Gastrocnemius medialis (tissue), 4 donors: ENCODE measurements at regions not wholly inside any gene's neighbourhood (a gene's known extent, or its start where the extent isn't known, plus 50 kb on each side); places are given as distances from the start of the nearest gene placed in this dataset.

Experiments
- ATAC-seq, 2 donors: fragments of 150-250 bp; one replicate each; pipeline ENCODE4 v1.9.1; 2016
- DNase-seq, 2 donors: peaks; one replicate each; pipeline ENCODE4 v3.0.0-alpha.2; 2019
- H3K27ac ChIP-seq, 4 donors: fragments of 200-600 bp; sonication (generic); 1 replicate in 1 of 4; 2 replicates in 3 of 4; pipeline ENCODE4 v1.5.1; 2016 to 2018; ENCODE audit warnings: mild to moderate bottlenecking in 2 of 4, moderate library complexity in 1 of 4
- H3K27me3 ChIP-seq, 3 donors: fragments of 200-600 bp; sonication (generic) in 2 of 3; 1 replicate in 1 of 3; 2 replicates in 2 of 3; pipeline versions ENCODE4 v1.5.1 to v1.6.0; 2016 to 2019; ENCODE audit warnings: mild to moderate bottlenecking in 1 of 3, moderate library complexity in 1 of 3
- H3K36me3 ChIP-seq, 2 donors: fragments of 200-600 bp; sonication (generic) in 1 of 2; one replicate each; pipeline ENCODE4 v1.5.1; 2017 to 2018
- H3K4me1 ChIP-seq, 2 donors: fragments of 200-600 bp; sonication (generic) in 1 of 2; one replicate each; pipeline ENCODE4 v1.5.1; 2016 to 2017; ENCODE audit warnings: mild to moderate bottlenecking in 2 of 2
- H3K4me3 ChIP-seq, 4 donors: fragments of 200-600 bp; sonication (generic) in 3 of 4; 1 replicate in 1 of 4; 2 replicates in 3 of 4; pipeline ENCODE4 v1.5.1; 2016 to 2019; ENCODE audit warnings: mild to moderate bottlenecking in 2 of 4
- H3K9me3 ChIP-seq, 3 donors: fragments of 200-600 bp; sonication (generic) in 2 of 3; 1 replicate in 1 of 3; 2 replicates in 2 of 3; pipeline ENCODE4 v1.5.1; 2016 to 2019
- POLR2A ChIP-seq, 2 donors: fragments of 450-650 bp; IDR thresholded peaks; one replicate each; pipeline ENCODE4 v1.6.1; 2017; ENCODE audit warnings: antibody characterized with exemption in 2 of 2, mild to moderate bottlenecking in 2 of 2, moderate library complexity in 2 of 2
- in situ Hi-C, 4 donors: fragments of 200-750 bp; cut with MboI; loops; one replicate each; pipeline versions ENCODE4 v1.15.0 to v1.8.0; 2017; ENCODE audit warnings: low sequenced_read_pairs in 4 of 4
- intact Hi-C: fragments of 100-400 bp; cut with DNase I; formaldehyde crosslinking; loops from one replicate; pipeline ENCODE4 v1.15.1; 2023; ENCODE audit warnings: low total_unique reads
- TF ChIP-seq, protein P1 (sequence below), 5 experiments: fragments of 450-650 bp in 3 of 5; fragments of 200-600 bp in 2 of 5; sonication (generic) in 2 of 5; IDR thresholded peaks in 4 of 5; conservative IDR thresholded peaks in 1 of 5; 1 replicate in 4 of 5; 2 replicates in 1 of 5; pipeline ENCODE4 v1.5.1; 2016 to 2019; ENCODE audit warnings: antibody characterized with exemption in 5 of 5, mild to moderate bottlenecking in 3 of 5, moderate library complexity in 3 of 5

- Histone ChIP-seq H3K27me3 (no peaks in the 10 kb centered on the region), H3K9me3 (no peaks in the 10 kb centered on the region), H3K4me3 (no peak overlapping the region), H3K4me1 (peaks cover 0 to 2% of the 10 kb centered on the region in 2 donors), H3K36me3 (no peaks in the 10 kb centered on the region), H3K27ac (no peak overlapping the region)
- DNase-seq = no peak
- no peak for ATAC-seq
- TF ChIP-seq POLR2A (IDR thresholded peaks at IDR 0.05) = no peak
- TF ChIP-seq, protein P1, sequence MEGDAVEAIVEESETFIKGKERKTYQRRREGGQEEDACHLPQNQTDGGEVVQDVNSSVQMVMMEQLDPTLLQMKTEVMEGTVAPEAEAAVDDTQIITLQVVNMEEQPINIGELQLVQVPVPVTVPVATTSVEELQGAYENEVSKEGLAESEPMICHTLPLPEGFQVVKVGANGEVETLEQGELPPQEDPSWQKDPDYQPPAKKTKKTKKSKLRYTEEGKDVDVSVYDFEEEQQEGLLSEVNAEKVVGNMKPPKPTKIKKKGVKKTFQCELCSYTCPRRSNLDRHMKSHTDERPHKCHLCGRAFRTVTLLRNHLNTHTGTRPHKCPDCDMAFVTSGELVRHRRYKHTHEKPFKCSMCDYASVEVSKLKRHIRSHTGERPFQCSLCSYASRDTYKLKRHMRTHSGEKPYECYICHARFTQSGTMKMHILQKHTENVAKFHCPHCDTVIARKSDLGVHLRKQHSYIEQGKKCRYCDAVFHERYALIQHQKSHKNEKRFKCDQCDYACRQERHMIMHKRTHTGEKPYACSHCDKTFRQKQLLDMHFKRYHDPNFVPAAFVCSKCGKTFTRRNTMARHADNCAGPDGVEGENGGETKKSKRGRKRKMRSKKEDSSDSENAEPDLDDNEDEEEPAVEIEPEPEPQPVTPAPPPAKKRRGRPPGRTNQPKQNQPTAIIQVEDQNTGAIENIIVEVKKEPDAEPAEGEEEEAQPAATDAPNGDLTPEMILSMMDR (IDR thresholded peaks at IDR 0.05 in 4 of 5, conservative IDR thresholded peaks at IDR 0.05 in 1 of 5) = no peak
- intact Hi-C loops (no loop called here), in situ Hi-C loops (no loop called here)
These were observed 182.2 kb downstream of the PALM2AKAP2 start for GRCh38 chr9:109962215-109962614.

DNA sequence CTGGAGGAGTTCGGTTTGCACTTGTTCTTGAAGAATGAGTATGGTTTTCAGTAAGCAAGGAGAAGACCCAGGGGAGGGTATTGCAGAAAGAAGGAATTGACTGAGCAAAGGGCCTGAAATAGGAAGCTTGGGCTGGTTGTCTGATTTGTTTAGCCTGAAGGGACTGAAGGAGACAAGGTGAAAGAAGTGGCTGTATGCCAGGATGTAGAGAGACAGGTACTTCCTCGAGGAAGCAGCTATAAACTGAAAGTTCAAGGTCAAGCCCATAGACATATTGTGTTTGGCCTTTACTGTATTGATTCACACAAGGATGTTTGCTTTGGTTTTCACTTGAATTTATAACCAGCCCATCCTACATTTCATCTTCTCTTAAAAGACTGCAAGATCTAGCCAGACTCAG lies 183.1 kb downstream of the PALM2AKAP2 start:
- ATAC-seq (no peak), DNase-seq (no peak)
- Histone ChIP-seq H3K27me3 (no peaks in the 10 kb centered on the region), H3K4me3 (no peak overlapping the region), H3K4me1 (peaks cover 0 to 5% of the 10 kb centered on the region in 2 donors), H3K9me3 (no peaks in the 10 kb centered on the region), H3K36me3 (no peaks in the 10 kb centered on the region), H3K27ac (no peak overlapping the region)
- intact Hi-C loops = no loop called here
- in situ Hi-C loops = no loop called here
- TF ChIP-seq POLR2A (IDR thresholded peaks at IDR 0.05) = no peak
- TF ChIP-seq, protein P1 (IDR thresholded peaks at IDR 0.05 in 4 of 5, conservative IDR thresholded peaks at IDR 0.05 in 1 of 5) = no peak

- DNase-seq = no peak
- H3K36me3 ChIP-seq = no peaks in the 10 kb centered on the region
- intact Hi-C loops (no loop called here), in situ Hi-C loops (no loop called here)
- H3K27me3 ChIP-seq = no peaks in the 10 kb centered on the region
- no peak for TF ChIP-seq POLR2A (IDR thresholded peaks at IDR 0.05)
- TF ChIP-seq, protein P1 (IDR thresholded peaks at IDR 0.05 in 4 of 5, conservative IDR thresholded peaks at IDR 0.05 in 1 of 5) = no peak
- ATAC-seq = no peak
- no peak overlapping the region for H3K27ac ChIP-seq
- no peaks in the 10 kb centered on the region for H3K9me3 ChIP-seq
- H3K4me1 ChIP-seq = peaks cover 4 to 11% of the 10 kb centered on the region in 2 donors
- H3K4me3 ChIP-seq = no peak overlapping the region
These were observed 186.8 kb downstream of the PALM2AKAP2 start for GRCh38 chr9:109966643-109967368.

DNA sequence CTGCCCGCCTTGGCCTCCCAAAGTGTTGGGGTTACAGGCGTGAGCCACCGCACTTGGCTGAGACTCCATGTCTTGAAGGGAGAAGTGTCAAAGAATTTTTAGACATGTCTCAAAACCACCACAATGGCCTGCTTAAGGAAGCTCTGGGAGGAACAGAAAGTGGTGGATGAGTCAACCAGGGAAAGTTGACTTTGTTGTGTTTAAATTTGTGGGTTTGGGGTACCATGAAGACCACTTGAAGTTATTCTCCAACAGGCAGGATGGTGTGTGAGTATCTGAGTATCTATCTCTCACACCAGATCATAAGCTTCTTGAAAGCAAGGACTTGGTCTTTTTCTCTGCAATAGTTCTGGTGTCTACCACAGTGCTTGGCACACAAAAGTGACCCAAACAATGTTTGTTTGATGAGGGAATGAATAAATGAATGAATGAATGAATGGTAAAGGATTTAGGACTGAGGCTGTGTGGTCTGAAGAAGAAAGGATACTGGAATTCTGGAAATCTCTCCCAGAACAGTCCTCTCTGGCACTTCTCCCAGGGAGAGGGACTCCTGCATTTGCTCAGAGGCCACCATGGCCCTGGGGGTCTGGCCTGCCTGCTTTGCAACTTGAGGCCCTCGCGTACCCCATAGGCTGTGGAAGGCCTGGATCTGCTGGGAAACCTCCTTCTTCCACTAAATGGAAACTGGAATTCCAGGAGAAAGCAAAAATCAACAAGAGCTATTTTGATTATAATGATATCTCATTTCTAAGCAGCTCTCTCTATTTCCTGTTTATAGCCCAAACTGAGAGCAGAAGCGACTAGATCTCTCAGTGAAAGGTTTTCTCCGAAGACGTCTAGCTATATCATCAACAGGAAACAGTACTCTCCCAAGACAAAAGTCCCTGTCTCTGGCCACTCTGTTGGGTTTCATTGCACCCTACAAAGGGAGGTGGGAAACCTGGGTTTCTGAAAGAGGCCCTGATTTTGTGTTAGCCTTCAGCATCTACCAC lies 187.9 kb downstream of the PALM2AKAP2 start:
- Histone ChIP-seq H3K36me3 (no peaks in the 10 kb centered on the region), H3K9me3 (no peaks in the 10 kb centered on the region), H3K4me1 (peaks cover 4 to 11% of the 10 kb centered on the region in 2 donors), H3K4me3 (no peak overlapping the region), H3K27ac (peak overlapping the region; percentile 4 to 40 (median 32)), H3K27me3 (no peaks in the 10 kb centered on the region)
- in situ Hi-C loops = no loop called here
- no peak for ATAC-seq
- intact Hi-C loops = no loop called here
- TF ChIP-seq, protein P1 (IDR thresholded peaks at IDR 0.05 in 4 of 5, conservative IDR thresholded peaks at IDR 0.05 in 1 of 5) = no peak
- TF ChIP-seq POLR2A (IDR thresholded peaks at IDR 0.05) = no peak
- DNase-seq = no peak
